ENCODE measurements at regions not wholly inside any gene's neighbourhood (a gene's known extent, or its start where the extent isn't known, plus 50 kb on each side); places are given as distances from the start of the nearest gene placed in this dataset.

- in situ Hi-C loops (cut with HindIII; ENCODE audit: low sequenced_read_pairs): no loop called here
- no peak for DNase-seq (ENCODE audit: low read depth)
- no peak overlapping the region for H3K4me3 ChIP-seq (ENCODE audit: low read depth, low read length)
- TF ChIP-seq CTCF (IDR thresholded peaks at IDR 0.05; ENCODE audit: low read depth, low read length, missing control alignments): no peak
These were observed 208.8 kb downstream of the DLL1 start for GRCh38 chr6:170082067-170082466.

- in situ Hi-C loops (cut with HindIII; ENCODE audit: low sequenced_read_pairs): no loop called here
- TF ChIP-seq CTCF (IDR thresholded peaks at IDR 0.05; ENCODE audit: low read depth, low read length, missing control alignments): no peak
- no peak overlapping the region for H3K4me3 ChIP-seq (ENCODE audit: low read depth, low read length)
- DNase-seq (ENCODE audit: low read depth): no peak
These were observed 209.3 kb downstream of the DLL1 start for GRCh38 chr6:170081556-170081955.

- no peak overlapping the region for H3K4me3 ChIP-seq (ENCODE audit: low read depth, low read length)
- in situ Hi-C loops (cut with HindIII; ENCODE audit: low sequenced_read_pairs): no loop called here
- no peak for TF ChIP-seq CTCF (IDR thresholded peaks at IDR 0.05; ENCODE audit: low read depth, low read length, missing control alignments)
- no peak for DNase-seq (ENCODE audit: low read depth)
These were observed 210.0 kb downstream of the DLL1 start for GRCh38 chr6:170080828-170081371.

GRCh38 chr6:170080169-170080827, 210.6 kb downstream of the DLL1 start:
- no peak overlapping the region for H3K4me3 ChIP-seq (ENCODE audit: low read depth, low read length)
- no peak for DNase-seq (ENCODE audit: low read depth)
- no peak for TF ChIP-seq CTCF (IDR thresholded peaks at IDR 0.05; ENCODE audit: low read depth, low read length, missing control alignments)
- in situ Hi-C loops (cut with HindIII; ENCODE audit: low sequenced_read_pairs): no loop called here

GRCh38 chr6:170076466-170077165, 214.3 kb downstream of the DLL1 start:
- H3K4me3 ChIP-seq (ENCODE audit: low read depth, low read length): no peak overlapping the region
- TF ChIP-seq CTCF (IDR thresholded peaks at IDR 0.05; ENCODE audit: low read depth, low read length, missing control alignments): no peak
- in situ Hi-C loops (cut with HindIII; ENCODE audit: low sequenced_read_pairs): no loop called here
- DNase-seq (ENCODE audit: low read depth): no peak

- no peak overlapping the region for H3K4me3 ChIP-seq (ENCODE audit: low read depth, low read length)
- no peak for TF ChIP-seq CTCF (IDR thresholded peaks at IDR 0.05; ENCODE audit: low read depth, low read length, missing control alignments)
- in situ Hi-C loops (cut with HindIII; ENCODE audit: low sequenced_read_pairs): no loop called here
- no peak for DNase-seq (ENCODE audit: low read depth)
These were observed 215.1 kb downstream of the DLL1 start for GRCh38 chr6:170075659-170076223.

Data from astrocyte of the cerebellum (primary cell).